K562 (cell line): ENCODE measurements at regions not wholly inside any gene's neighbourhood (a gene's known extent, or its start where the extent isn't known, plus 50 kb on each side); places are given as distances from the start of the nearest gene placed in this dataset.

Experiments used
- ATAC-seq: fragments of 200-7000 bp; cut with Tn5 transposase; 3 replicates; pipeline ENCODE4 v1.9.1; 2020; ENCODE audit warnings: moderate library complexity
- BruUV-seq: library from RNA; stranded (reverse); fragments of 400-500 nt; replicated peaks from 2 replicates; lab custom pipeline; 2021; lab: Mats Ljungman, UMichigan
- CTCF ChIA-PET: fragments of 300-600 bp; formaldehyde crosslinking; extraction: SDS; loops from one replicate; lab custom pipeline; 2021; ENCODE audit warnings: low intra/inter-chr PET ratio; lab: Yijun Ruan, JAX
- POLR2A ChIA-PET: fragments of 300-600, 350-650 bp; sonication (Branson Sonifier 250); formaldehyde crosslinking; extraction: SDS; loops from one replicate; lab custom pipeline; 2021; ENCODE audit warnings: antibody characterized with exemption, inconsistent platforms; lab: Yijun Ruan, JAX
- DNase-seq, 4 experiments: peaks; one replicate each; pipeline versions ENCODE4 v3.0.0 to v3.0.0-alpha.2; 2011 to 2018; ENCODE audit warnings: low spot score in 3 of 4, mixed read lengths in 3 of 4; ENCODE audit errors: extremely low read depth in 1 of 4
- FAIRE-seq: peaks from 2 replicates; lab custom pipeline; 2011; peaks lifted over from hg19 to GRCh38; lab: Jason Lieb, UNC
- H2AFZ ChIP-seq: 2 replicates; pipeline ENCODE4 v1.6.0; 2011; ENCODE audit warnings: low read depth, low read length, control low read depth, inconsistent platforms
- H3K27ac ChIP-seq: fragments of 200-600 bp; 3 replicates; pipeline ENCODE4 v1.8.0; 2011; ENCODE audit warnings: low read depth, mild to moderate bottlenecking, control low read depth, inconsistent platforms, low read length, moderate library complexity, mixed read lengths; ENCODE audit errors: extremely low read depth
- H3K27me3 ChIP-seq, 2 experiments: fragments of 300-600 bp in 1 of 2; 2 replicates in 1 of 2; 3 replicates in 1 of 2; pipeline versions ENCODE4 v1.6.0 to v1.8.0; 2011; ENCODE audit warnings: inconsistent platforms in 2 of 2, low read length in 2 of 2, mild to moderate bottlenecking in 1 of 2, mixed read lengths in 1 of 2, moderate library complexity in 1 of 2; ENCODE audit not compliant: control insufficient read depth in 2 of 2, insufficient read depth in 2 of 2
- H3K36me3 ChIP-seq: fragments of 300-600 bp; 3 replicates; pipeline ENCODE4 v1.8.0; 2011; ENCODE audit warnings: mild to moderate bottlenecking, low read length, inconsistent platforms; ENCODE audit not compliant: control insufficient read depth, insufficient read depth
- H3K4me1 ChIP-seq, 2 experiments: fragments of 200-600 bp in 1 of 2; replicated peaks in 1 of 2; 2 replicates in 1 of 2; 3 replicates in 1 of 2; pipeline versions ENCODE4 v1.5.1 to v1.8.0; 2011; ENCODE audit warnings: inconsistent platforms in 2 of 2, low read length in 2 of 2, mild to moderate bottlenecking in 1 of 2, mixed read lengths in 1 of 2, moderate library complexity in 1 of 2; ENCODE audit not compliant: control insufficient read depth in 2 of 2, insufficient read depth in 2 of 2
- H3K4me2 ChIP-seq: 2 replicates; pipeline ENCODE4 v1.6.1; 2011; ENCODE audit warnings: low read length, control low read depth, inconsistent platforms, mixed read lengths; ENCODE audit not compliant: insufficient read depth
- H3K4me3 ChIP-seq: fragments of 200-600 bp; sonication (generic), shearing (Covaris generic); 2 replicates; pipeline ENCODE4 v1.5.1; 2016; ENCODE audit warnings: control low read depth, inconsistent platforms
- H3K79me2 ChIP-seq: fragments of 200-600 bp; 3 replicates; pipeline ENCODE4 v1.8.0; 2011; ENCODE audit warnings: low read length, inconsistent platforms; ENCODE audit not compliant: control insufficient read depth, insufficient read depth
- H3K9ac ChIP-seq, 2 experiments: 2 replicates each; pipeline versions ENCODE4 v1.6.0 to v1.6.1; 2011; ENCODE audit warnings: low read depth in 2 of 2, low read length in 2 of 2, control low read depth in 1 of 2, inconsistent platforms in 1 of 2, mild to moderate bottlenecking in 1 of 2, mixed read lengths in 1 of 2; ENCODE audit not compliant: insufficient read depth in 1 of 2
- H3K9me1 ChIP-seq: one replicate; pipeline ENCODE4 v1.6.0; 2011; ENCODE audit warnings: inconsistent platforms, mild to moderate bottlenecking, low read length, moderate library complexity; ENCODE audit not compliant: control insufficient read depth, insufficient read depth
- H3K9me3 ChIP-seq: replicated peaks from 2 replicates; pipeline ENCODE4 v1.5.1; 2011; ENCODE audit warnings: low read depth, low read length, inconsistent platforms; ENCODE audit not compliant: control insufficient read depth, insufficient read depth
- H4K20me1 ChIP-seq: replicated peaks from 2 replicates; pipeline ENCODE4 v1.6.1; 2011; ENCODE audit warnings: low read length, inconsistent platforms, mixed read lengths; ENCODE audit not compliant: control insufficient read depth, insufficient read depth
- KLF13 ChIP-seq: fragments of 450-650 bp; IDR thresholded peaks from 2 replicates; pipeline ENCODE4 v1.6.1; 2016; ENCODE audit warnings: missing genetic modification characterization, low read depth, mild to moderate bottlenecking, missing compliant biosample characterization, moderate library complexity, borderline replicate concordance
- PCBP2 ChIP-seq: fragments of 200-400 bp; formaldehyde crosslinking; IDR thresholded peaks from 2 replicates; pipeline ENCODE4 v1.6.1; 2018; ENCODE audit warnings: low read length, low read depth, mild to moderate bottlenecking, moderate library complexity; ENCODE audit not compliant: poor library complexity, severe bottlenecking
- SMC3 ChIP-seq: conservative IDR thresholded peaks from 2 replicates; pipeline ENCODE4 v1.6.1; 2011; ENCODE audit warnings: low read depth, low read length, improper control_type of control experiment; ENCODE audit not compliant: insufficient read depth
- SREBF1 ChIP-seq: fragments of 150-350 bp; IDR thresholded peaks from 2 replicates; pipeline ENCODE4 v1.6.1; 2014; ENCODE audit warnings: antibody characterized with exemption, low read depth, low read length, borderline replicate concordance
- ZBTB26 ChIP-seq: fragments of 450-650 bp; formaldehyde crosslinking; IDR thresholded peaks from 2 replicates; pipeline ENCODE4 v1.4.0; 2022; ENCODE audit warnings: missing genetic modification characterization
- ZC3H4 ChIP-seq: sonication (generic); formaldehyde crosslinking; IDR thresholded peaks from 2 replicates; pipeline ENCODE4 v1.9.0; 2021; ENCODE audit warnings: missing genetic modification reagents, borderline replicate concordance
- ZFP1 ChIP-seq: fragments of 450-650 bp; formaldehyde crosslinking; IDR thresholded peaks from 2 replicates; pipeline ENCODE4 v1.4.0; 2020; ENCODE audit warnings: mild to moderate bottlenecking, mixed read lengths
- ZNF511 ChIP-seq: sonication (generic); formaldehyde crosslinking; IDR thresholded peaks from 2 replicates; pipeline ENCODE4 v1.8.0; 2022; ENCODE audit warnings: mild to moderate bottlenecking, missing genetic modification reagents
- WGBS: fragments of 100-300 bp; shearing (Covaris generic); methylation state at CpG from one replicate; pipeline ENCODE4 v1.1.6; 2016; ENCODE audit warnings: low coverage, mixed read lengths; ENCODE audit not compliant: insufficient coverage; ENCODE audit errors: missing lambda C conversion rate; 5-methylcytosine and 5-hydroxymethylcytosine counted together
- in situ Hi-C: fragments of 300-500 bp; cut with MboI; formaldehyde crosslinking; loops from 4 replicates; pipeline ENCODE4 v1.15.0; 2018; ENCODE audit warnings: inconsistent platforms, mixed read lengths
- intact Hi-C: fragments of 100-400 bp; cut with micrococcal nuclease; formaldehyde crosslinking; loops from 2 replicates; pipeline ENCODE4 v1.14.2; 2022
- TF ChIP-seq, protein P1 (sequence below), 2 experiments: IDR thresholded peaks in 1 of 2; conservative IDR thresholded peaks in 1 of 2; 2 replicates each; pipeline ENCODE4 v1.6.1; 2016; ENCODE audit warnings: low read depth in 2 of 2, mild to moderate bottlenecking in 1 of 2, missing compliant biosample characterization in 1 of 2, missing genetic modification characterization in 1 of 2, moderate library complexity in 1 of 2
- TF ChIP-seq, protein P2 (sequence below): fragments of 150-350 bp; IDR thresholded peaks from 2 replicates; pipeline ENCODE4 v1.6.1; 2014; ENCODE audit warnings: low read depth, mild to moderate bottlenecking, low read length, borderline replicate concordance

DNA sequence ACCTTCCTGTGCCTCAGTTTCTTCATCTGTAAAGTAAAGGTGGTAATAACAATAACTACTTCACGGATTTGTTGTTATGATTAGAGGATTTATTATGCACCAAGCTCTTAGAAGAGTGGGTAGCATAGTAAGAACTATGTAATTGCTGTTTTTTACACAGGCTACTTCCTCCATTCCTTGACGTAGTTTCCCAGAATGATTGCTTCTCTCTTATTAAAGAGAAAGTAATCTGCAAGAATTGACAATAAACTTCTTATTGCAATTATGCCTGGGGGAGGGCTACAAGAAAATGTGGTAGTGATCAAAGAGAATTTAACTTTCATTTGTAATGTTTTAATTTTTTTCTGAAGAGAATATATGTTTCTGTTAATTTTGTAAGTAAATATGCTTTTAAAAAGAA lies 238.7 kb downstream of the GASK1B start (continued):
- TF ChIP-seq, protein P1, sequence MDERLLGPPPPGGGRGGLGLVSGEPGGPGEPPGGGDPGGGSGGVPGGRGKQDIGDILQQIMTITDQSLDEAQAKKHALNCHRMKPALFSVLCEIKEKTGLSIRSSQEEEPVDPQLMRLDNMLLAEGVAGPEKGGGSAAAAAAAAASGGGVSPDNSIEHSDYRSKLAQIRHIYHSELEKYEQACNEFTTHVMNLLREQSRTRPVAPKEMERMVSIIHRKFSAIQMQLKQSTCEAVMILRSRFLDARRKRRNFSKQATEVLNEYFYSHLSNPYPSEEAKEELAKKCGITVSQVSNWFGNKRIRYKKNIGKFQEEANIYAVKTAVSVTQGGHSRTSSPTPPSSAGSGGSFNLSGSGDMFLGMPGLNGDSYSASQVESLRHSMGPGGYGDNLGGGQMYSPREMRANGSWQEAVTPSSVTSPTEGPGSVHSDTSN (CRISPR knock-in tag; IDR thresholded peaks at IDR 0.05; ENCODE audit: low read depth), result no peak
- TF ChIP-seq, protein P1 (tag; conservative IDR thresholded peaks at IDR 0.05; ENCODE audit: low read depth), result no peak

- H3K36me3 ChIP-seq, result no peaks in the 10 kb centered on the region
- H3K79me2 ChIP-seq, result no peaks in the 10 kb centered on the region
- in situ Hi-C loops, result no loop called here
- no TSS peak for BruUV-seq
- H4K20me1 ChIP-seq, result no peaks in the 10 kb centered on the region
- no peak for FAIRE-seq
- no peak overlapping the region for H3K9ac ChIP-seq
- intact Hi-C loops, result no loop called here
- H3K27ac ChIP-seq, result no peak overlapping the region
- no peak for ATAC-seq
- no peak overlapping the region for H3K4me2 ChIP-seq
- no peak for DNase-seq
- POLR2A ChIA-PET, result no interaction called here
- H3K9me3 ChIP-seq, result no peaks in the 10 kb centered on the region; the same call in 1 of the 2 replicates
- H3K27me3 ChIP-seq, result no peaks in the 10 kb centered on the region
- CTCF ChIA-PET, result no interaction called here
- no peak overlapping the region for H3K4me3 ChIP-seq
- H2AFZ ChIP-seq, result no peak overlapping the region
- WGBS, result 0% methylated on average over 1 of the region's 1 CpG
- no peaks in the 10 kb centered on the region for H3K4me1 ChIP-seq
- no peaks in the 10 kb centered on the region for H3K9me1 ChIP-seq
- TF ChIP-seq SREBF1, result no peak
- no peak for TF ChIP-seq ZBTB26 (CRISPR knock-in tag)
- no peak for TF ChIP-seq ZFP1
- TF ChIP-seq KLF13 (tag), result no peak
- no peak for TF ChIP-seq ZNF511
- no peak for TF ChIP-seq SMC3
- TF ChIP-seq ZC3H4 (CRISPR knock-in tag), result no peak
- TF ChIP-seq PCBP2, result no peak
- TF ChIP-seq, protein P2, sequence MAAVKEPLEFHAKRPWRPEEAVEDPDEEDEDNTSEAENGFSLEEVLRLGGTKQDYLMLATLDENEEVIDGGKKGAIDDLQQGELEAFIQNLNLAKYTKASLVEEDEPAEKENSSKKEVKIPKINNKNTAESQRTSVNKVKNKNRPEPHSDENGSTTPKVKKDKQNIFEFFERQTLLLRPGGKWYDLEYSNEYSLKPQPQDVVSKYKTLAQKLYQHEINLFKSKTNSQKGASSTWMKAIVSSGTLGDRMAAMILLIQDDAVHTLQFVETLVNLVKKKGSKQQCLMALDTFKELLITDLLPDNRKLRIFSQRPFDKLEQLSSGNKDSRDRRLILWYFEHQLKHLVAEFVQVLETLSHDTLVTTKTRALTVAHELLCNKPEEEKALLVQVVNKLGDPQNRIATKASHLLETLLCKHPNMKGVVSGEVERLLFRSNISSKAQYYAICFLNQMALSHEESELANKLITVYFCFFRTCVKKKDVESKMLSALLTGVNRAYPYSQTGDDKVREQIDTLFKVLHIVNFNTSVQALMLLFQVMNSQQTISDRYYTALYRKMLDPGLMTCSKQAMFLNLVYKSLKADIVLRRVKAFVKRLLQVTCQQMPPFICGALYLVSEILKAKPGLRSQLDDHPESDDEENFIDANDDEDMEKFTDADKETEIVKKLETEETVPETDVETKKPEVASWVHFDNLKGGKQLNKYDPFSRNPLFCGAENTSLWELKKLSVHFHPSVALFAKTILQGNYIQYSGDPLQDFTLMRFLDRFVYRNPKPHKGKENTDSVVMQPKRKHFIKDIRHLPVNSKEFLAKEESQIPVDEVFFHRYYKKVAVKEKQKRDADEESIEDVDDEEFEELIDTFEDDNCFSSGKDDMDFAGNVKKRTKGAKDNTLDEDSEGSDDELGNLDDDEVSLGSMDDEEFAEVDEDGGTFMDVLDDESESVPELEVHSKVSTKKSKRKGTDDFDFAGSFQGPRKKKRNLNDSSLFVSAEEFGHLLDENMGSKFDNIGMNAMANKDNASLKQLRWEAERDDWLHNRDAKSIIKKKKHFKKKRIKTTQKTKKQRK, result no peak
These were observed 239.9 kb downstream of the GASK1B start for GRCh38 chr4:157932936-157933335.
